T-helper 17 cell (primary cell): ENCODE measurements at regions not wholly inside any gene's neighbourhood (a gene's known extent, or its start where the extent isn't known, plus 50 kb on each side); places are given as distances from the start of the nearest gene placed in this dataset.

Experiments used
- ATAC-seq: fragments of 150-1000 bp; cut with Tn5 transposase; 2 replicates; pipeline ENCODE4 v1.10.0; 2021; ENCODE audit warnings: mild to moderate bottlenecking, moderate library complexity
- DNase-seq, 3 donors: peaks; one replicate each; pipeline versions ENCODE4 v3.0.0 to v3.0.0-alpha.2; 2020 to 2021
- H3K9me3 ChIP-seq: one replicate; pipeline ENCODE4 v1.7.0; 2013; ENCODE audit warnings: low read length, mild to moderate bottlenecking; ENCODE audit not compliant: control insufficient read depth, poor library complexity, severe bottlenecking
- H3K27ac Mint-ChIP-seq: one replicate; pipeline ENCODE4 v1.8.0; 2022; ENCODE audit warnings: mild to moderate bottlenecking, moderate library complexity, mixed read lengths
- H3K27me3 Mint-ChIP-seq: one replicate; pipeline ENCODE4 v1.8.0; 2022; ENCODE audit warnings: mixed read lengths
- H3K36me3 Mint-ChIP-seq: one replicate; pipeline ENCODE4 v1.8.0; 2022; ENCODE audit warnings: low read depth, mixed read lengths
- H3K4me1 Mint-ChIP-seq: one replicate; pipeline ENCODE4 v1.8.0; 2022; ENCODE audit warnings: mild to moderate bottlenecking, mixed read lengths
- H3K4me3 Mint-ChIP-seq: one replicate; pipeline ENCODE4 v1.8.0; 2022; ENCODE audit warnings: mild to moderate bottlenecking, moderate library complexity, mixed read lengths

GRCh38 chr6:129967427-129967826 lies 51.0 kb upstream of the L3MBTL3 start:
- ATAC-seq = no peak
- H3K27ac Mint-ChIP-seq = no peak overlapping the region
- DNase-seq = no peak
- no peaks in the 10 kb centered on the region for H3K9me3 ChIP-seq
- no peak overlapping the region for H3K4me3 Mint-ChIP-seq
- no peaks in the 10 kb centered on the region for H3K36me3 Mint-ChIP-seq
- peaks cover 9% of the 10 kb centered on the region for H3K27me3 Mint-ChIP-seq
- H3K4me1 Mint-ChIP-seq = no peaks in the 10 kb centered on the region

- Mint-ChIP-seq H3K27me3 (peaks cover 9% of the 10 kb centered on the region), H3K36me3 (no peaks in the 10 kb centered on the region), H3K4me1 (no peaks in the 10 kb centered on the region), H3K4me3 (no peak overlapping the region), H3K27ac (no peak overlapping the region)
- DNase-seq = no peak
- ATAC-seq = no peak
- H3K9me3 ChIP-seq = no peaks in the 10 kb centered on the region
These were observed 52.3 kb upstream of the L3MBTL3 start for GRCh38 chr6:129966125-129966524.

GRCh38 chr6:129965096-129965495 lies 53.3 kb upstream of the L3MBTL3 start:
- H3K36me3 Mint-ChIP-seq = no peaks in the 10 kb centered on the region
- no peaks in the 10 kb centered on the region for H3K9me3 ChIP-seq
- ATAC-seq (no peak), DNase-seq (no peak)
- no peak overlapping the region for H3K27ac Mint-ChIP-seq
- peaks cover 9% of the 10 kb centered on the region for H3K27me3 Mint-ChIP-seq
- H3K4me1 Mint-ChIP-seq = no peaks in the 10 kb centered on the region
- no peak overlapping the region for H3K4me3 Mint-ChIP-seq

- no peak for DNase-seq
- H3K27ac Mint-ChIP-seq = no peak overlapping the region
- peaks cover 9% of the 10 kb centered on the region for H3K27me3 Mint-ChIP-seq
- H3K4me3 Mint-ChIP-seq = no peak overlapping the region
- no peaks in the 10 kb centered on the region for H3K9me3 ChIP-seq
- H3K4me1 Mint-ChIP-seq = no peaks in the 10 kb centered on the region
- no peaks in the 10 kb centered on the region for H3K36me3 Mint-ChIP-seq
- no peak for ATAC-seq
These were observed 58.9 kb upstream of the L3MBTL3 start for GRCh38 chr6:129959358-129959930.

GRCh38 chr6:129957941-129958898 lies 60.2 kb upstream of the L3MBTL3 start:
- Mint-ChIP-seq H3K27me3 (peaks cover 5% of the 10 kb centered on the region), H3K27ac (no peak overlapping the region), H3K4me3 (no peak overlapping the region), H3K36me3 (no peaks in the 10 kb centered on the region), H3K4me1 (peaks cover 3% of the 10 kb centered on the region)
- no peaks in the 10 kb centered on the region for H3K9me3 ChIP-seq
- no peak for ATAC-seq
- no peak for DNase-seq

- Mint-ChIP-seq H3K27me3 (peaks cover 10% of the 10 kb centered on the region), H3K36me3 (no peaks in the 10 kb centered on the region), H3K4me3 (no peak overlapping the region), H3K27ac (no peak overlapping the region), H3K4me1 (peaks cover 3% of the 10 kb centered on the region)
- no peaks in the 10 kb centered on the region for H3K9me3 ChIP-seq
- no peak for ATAC-seq
- DNase-seq = no peak
These were observed 62.8 kb upstream of the L3MBTL3 start for GRCh38 chr6:129955584-129955983.

- no peaks in the 10 kb centered on the region for H3K9me3 ChIP-seq
- no peak overlapping the region for H3K4me3 Mint-ChIP-seq
- no peak overlapping the region for H3K27ac Mint-ChIP-seq
- ATAC-seq (no peak), DNase-seq (no peak)
- H3K36me3 Mint-ChIP-seq = no peaks in the 10 kb centered on the region
- H3K4me1 Mint-ChIP-seq = peaks cover 3% of the 10 kb centered on the region
- peaks cover 10% of the 10 kb centered on the region for H3K27me3 Mint-ChIP-seq
These were observed 63.5 kb upstream of the L3MBTL3 start for GRCh38 chr6:129954749-129955431.

- no peak overlapping the region for H3K27ac Mint-ChIP-seq
- DNase-seq (no peak), ATAC-seq (no peak)
- no peaks in the 10 kb centered on the region for H3K4me1 Mint-ChIP-seq
- H3K27me3 Mint-ChIP-seq = peaks cover 36% of the 10 kb centered on the region
- peaks cover 2% of the 10 kb centered on the region for H3K36me3 Mint-ChIP-seq
- no peak overlapping the region for H3K4me3 Mint-ChIP-seq
- no peaks in the 10 kb centered on the region for H3K9me3 ChIP-seq
These were observed 70.6 kb upstream of the L3MBTL3 start for GRCh38 chr6:129947797-129948196.

- DNase-seq (no peak), ATAC-seq (no peak)
- peaks cover 36% of the 10 kb centered on the region for H3K27me3 Mint-ChIP-seq
- H3K27ac Mint-ChIP-seq = peak overlapping the region; percentile 16
- no peak overlapping the region for H3K4me3 Mint-ChIP-seq
- no peaks in the 10 kb centered on the region for H3K4me1 Mint-ChIP-seq
- H3K9me3 ChIP-seq = no peaks in the 10 kb centered on the region
- peaks cover 2% of the 10 kb centered on the region for H3K36me3 Mint-ChIP-seq
These were observed 71.8 kb upstream of the L3MBTL3 start for GRCh38 chr6:129946439-129947140.

- DNase-seq (no peak), ATAC-seq (no peak)
- H3K4me3 Mint-ChIP-seq = no peak overlapping the region
- H3K4me1 Mint-ChIP-seq = peaks cover 5% of the 10 kb centered on the region
- peaks cover 2% of the 10 kb centered on the region for H3K36me3 Mint-ChIP-seq
- peaks cover 45% of the 10 kb centered on the region for H3K27me3 Mint-ChIP-seq
- H3K27ac Mint-ChIP-seq = no peak overlapping the region
- H3K9me3 ChIP-seq = no peaks in the 10 kb centered on the region
These were observed 74.6 kb upstream of the L3MBTL3 start for GRCh38 chr6:129943637-129944271.

GRCh38 chr6:129940454-129941195 lies 77.8 kb upstream of the L3MBTL3 start:
- peaks cover 7% of the 10 kb centered on the region for H3K4me1 Mint-ChIP-seq
- no peaks in the 10 kb centered on the region for H3K9me3 ChIP-seq

More at GRCh38 chr6:129940454-129941195, 77.8 kb upstream of the L3MBTL3 start:
- no peak overlapping the region for H3K4me3 Mint-ChIP-seq
- H3K27me3 Mint-ChIP-seq = peaks cover 45% of the 10 kb centered on the region
- DNase-seq (no peak), ATAC-seq (no peak)
- no peaks in the 10 kb centered on the region for H3K36me3 Mint-ChIP-seq
- H3K27ac Mint-ChIP-seq = no peak overlapping the region
